ENCODE measurements at regions not wholly inside any gene's neighbourhood (a gene's known extent, or its start where the extent isn't known, plus 50 kb on each side); places are given as distances from the start of the nearest gene placed in this dataset.

GRCh38 chr10:4687397-4687796, 138.6 kb upstream of the AKR1E2 start:
- no peak for DNase-seq

DNA sequence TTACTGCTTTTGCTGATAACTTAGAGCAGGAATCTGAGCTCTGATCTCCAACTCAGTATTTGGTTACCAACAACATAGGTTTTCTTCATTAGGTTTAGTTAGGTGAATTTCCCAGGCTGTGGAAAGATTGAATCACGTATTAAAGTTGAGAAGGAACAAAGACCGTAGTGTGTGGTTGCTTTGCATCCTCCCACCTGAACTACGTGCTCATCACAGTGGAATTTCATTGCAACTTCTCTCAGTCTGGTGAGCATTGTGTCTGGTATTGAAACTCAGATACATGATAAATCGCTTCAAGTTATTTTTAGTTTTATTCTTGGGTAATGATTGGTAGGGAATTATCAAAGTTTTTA, 139.4 kb upstream of the AKR1E2 start:
- no peak for DNase-seq

GRCh38 chr10:4685904-4686643, 139.9 kb upstream of the AKR1E2 start:
- DNase-seq = no peak

DNA sequence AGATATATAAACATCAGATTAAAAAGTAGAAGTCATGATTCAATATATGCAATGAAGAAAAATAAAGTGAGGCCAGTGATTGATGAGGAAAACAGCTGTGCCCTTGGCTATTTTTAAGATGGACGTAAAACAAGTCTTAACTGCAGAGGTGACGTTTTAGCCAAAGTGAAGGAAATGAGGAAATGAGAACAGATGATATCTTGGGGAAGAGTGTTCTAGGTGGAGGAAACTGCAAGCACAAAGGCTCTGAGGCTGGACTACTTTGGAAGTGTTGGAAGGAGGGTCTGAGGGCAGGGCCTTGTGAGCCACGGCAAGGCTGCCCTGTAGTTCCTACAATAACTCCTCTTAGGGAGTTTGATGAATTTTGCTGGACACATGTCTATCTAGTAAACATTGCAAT, 140.5 kb upstream of the AKR1E2 start:
- DNase-seq = no peak

- DNase-seq = no peak
Observed at GRCh38 chr10:4684434-4684833, 141.6 kb upstream of the AKR1E2 start.

GRCh38 chr10:4683838-4684237, 142.2 kb upstream of the AKR1E2 start:
- DNase-seq = no peak

DNA sequence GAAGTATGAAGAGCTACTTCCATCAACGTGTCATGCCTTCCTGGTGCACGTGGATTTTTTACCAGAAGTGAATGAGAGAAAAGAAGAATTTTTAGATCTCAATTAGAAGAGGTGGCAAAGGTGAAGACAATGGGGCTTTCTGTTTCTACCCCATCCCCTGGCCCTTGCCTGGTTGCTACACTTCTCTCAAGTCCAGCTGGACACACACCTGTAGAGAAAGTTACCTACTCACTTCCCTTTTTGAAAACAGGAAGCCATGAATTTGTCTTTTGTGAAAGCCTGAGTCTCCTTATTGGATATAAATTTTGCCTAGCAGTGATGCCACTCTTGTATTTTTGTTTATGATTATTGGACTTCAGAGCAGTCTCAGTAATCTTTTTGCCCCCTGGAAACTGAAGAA, 142.9 kb upstream of the AKR1E2 start:
- no peak for DNase-seq

GRCh38 chr10:4678951-4679671, 146.9 kb upstream of the AKR1E2 start:
- no peak for DNase-seq

GRCh38 chr10:4678023-4678950, 147.7 kb upstream of the AKR1E2 start:
- no peak for DNase-seq

- DNase-seq = no peak
Observed at GRCh38 chr10:4677296-4678021, 148.5 kb upstream of the AKR1E2 start.

- DNase-seq = no peak
Observed at GRCh38 chr10:4676566-4676965, 149.4 kb upstream of the AKR1E2 start.

DNA sequence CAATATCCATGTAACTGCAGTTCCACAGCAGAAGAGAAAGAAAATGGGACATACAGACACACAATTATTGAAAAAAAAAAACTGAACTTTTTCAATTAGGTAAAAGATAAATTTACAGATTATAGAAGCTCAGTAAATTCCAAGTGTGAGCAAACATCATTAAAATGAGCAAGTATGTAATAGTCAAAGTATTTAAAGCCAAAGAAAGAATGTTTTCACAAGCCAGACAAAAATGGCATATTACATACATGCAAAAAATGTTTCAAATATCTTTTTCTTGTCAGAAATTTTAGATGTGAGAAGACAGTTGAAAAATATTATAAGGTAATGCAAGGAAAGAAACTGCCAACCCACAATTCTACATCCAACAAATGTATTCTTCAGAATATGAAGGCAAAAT, 150.2 kb upstream of the AKR1E2 start:
- DNase-seq = no peak

- no peak for DNase-seq
Observed at GRCh38 chr10:4673279-4674040, 152.5 kb upstream of the AKR1E2 start.

- no peak for DNase-seq
Observed at GRCh38 chr10:4672201-4672600, 153.8 kb upstream of the AKR1E2 start.

- DNase-seq = no peak
Observed at GRCh38 chr10:4671451-4672145, 154.4 kb upstream of the AKR1E2 start.

GRCh38 chr10:4670737-4671136, 155.3 kb upstream of the AKR1E2 start:
- DNase-seq = no peak

DNA sequence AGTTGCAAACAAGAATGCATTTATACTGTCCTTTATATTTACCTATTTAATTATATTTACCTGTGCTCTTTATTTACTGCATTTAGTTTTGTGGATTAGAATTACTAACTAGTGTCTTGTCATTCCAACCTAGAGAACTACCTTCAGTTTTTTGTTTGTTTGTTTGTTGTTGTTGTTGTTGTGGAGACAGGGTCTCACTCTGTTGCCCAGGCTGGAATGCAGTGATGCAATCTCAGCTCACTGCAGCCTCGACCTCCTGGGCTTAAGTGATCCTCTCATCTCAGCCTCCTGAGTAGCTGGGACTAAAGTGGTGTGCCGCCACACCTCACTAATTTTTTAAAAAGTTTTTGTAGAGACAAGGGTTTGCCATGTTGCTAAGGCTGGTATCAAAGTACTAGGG, 156.4 kb upstream of the AKR1E2 start:
- DNase-seq = no peak

GRCh38 chr10:4663162-4663992, 162.6 kb upstream of the AKR1E2 start:
- DNase-seq = peak; percentile 75 to 84 (median 83)

GRCh38 chr10:4662576-4663161, 163.3 kb upstream of the AKR1E2 start:
- DNase-seq = no peak

Measured in suppressor macrophage treated with lipopolysaccharide for 1 hour (primary cell).